ENCODE measurements at regions not wholly inside any gene's neighbourhood (a gene's known extent, or its start where the extent isn't known, plus 50 kb on each side); places are given as distances from the start of the nearest gene placed in this dataset.

DNA sequence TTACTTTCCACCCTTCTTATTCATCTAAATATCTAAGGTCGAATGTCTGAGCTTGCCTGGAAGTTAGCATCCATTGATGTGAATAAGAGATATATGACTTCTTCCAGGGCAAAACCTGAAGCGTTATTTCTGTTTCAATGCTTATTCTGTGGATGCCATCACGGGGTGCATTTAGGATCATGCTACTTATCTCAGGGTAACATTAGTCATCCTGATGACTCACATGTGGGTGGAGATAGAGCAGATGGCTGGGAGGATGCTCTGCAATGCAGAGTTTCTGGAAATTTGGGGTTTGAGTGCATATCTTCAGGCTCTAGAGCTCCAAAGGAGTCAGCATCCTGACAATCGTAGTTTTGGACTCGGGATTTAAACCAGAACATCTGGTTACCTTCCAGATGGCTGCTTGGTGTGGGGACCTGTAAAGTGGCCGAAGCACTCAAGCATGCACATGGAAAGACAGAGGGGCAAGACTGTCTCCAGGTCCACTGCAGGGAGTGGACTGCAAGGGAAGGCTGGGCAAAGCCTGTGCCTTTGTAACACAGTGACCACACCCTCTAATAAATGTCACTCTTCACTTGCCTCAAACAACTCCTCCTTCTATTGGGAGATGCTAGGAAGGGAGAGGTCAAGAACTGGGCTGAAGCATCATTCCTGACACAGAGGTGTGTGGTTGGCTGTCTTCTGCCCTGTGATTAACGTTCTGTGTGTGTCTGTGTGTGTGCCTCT lies 175.2 kb upstream of the SALL1 start:
- Mint-ChIP-seq H3K27me3 (ENCODE audit: low read depth, poor library complexity) (peaks cover 9% of the 10 kb centered on the region), H3K27ac (no peak overlapping the region), H3K9me3 (peaks cover 30% of the 10 kb centered on the region), H3K36me3 (ENCODE audit: low read depth) (peaks cover 25% of the 10 kb centered on the region), H3K4me3 (no peak overlapping the region), H3K4me1 (peaks cover 54% of the 10 kb centered on the region)
- no peak for TF ChIP-seq CTCF (IDR thresholded peaks at IDR 0.05)
- DNase-seq = no peak

DNA sequence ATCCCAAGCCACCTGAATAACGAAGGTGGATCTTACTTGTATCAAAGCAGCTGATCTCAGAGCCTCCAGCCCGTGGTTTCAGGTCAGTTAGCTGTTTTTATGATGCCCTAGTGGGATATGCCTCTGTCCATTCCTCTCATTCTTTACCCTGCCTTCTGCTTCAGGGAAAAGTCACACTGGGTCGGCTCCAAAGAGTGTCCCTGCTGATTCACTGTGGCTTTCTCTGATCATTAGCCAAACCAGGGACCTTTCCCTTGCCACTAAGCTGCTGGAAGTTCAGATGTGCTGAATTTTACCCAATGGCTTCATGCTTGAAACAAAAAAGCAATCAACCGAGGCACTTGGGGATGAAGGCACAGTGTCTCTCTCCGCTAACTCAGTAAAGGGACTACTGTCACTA lies 170.2 kb upstream of the SALL1 start:
- no peak overlapping the region for H3K27ac Mint-ChIP-seq
- peaks cover 5% of the 10 kb centered on the region for H3K27me3 Mint-ChIP-seq (ENCODE audit: low read depth, poor library complexity)
- peaks cover 40% of the 10 kb centered on the region for H3K4me1 Mint-ChIP-seq
- DNase-seq = no peak
- H3K9me3 Mint-ChIP-seq = no peaks in the 10 kb centered on the region
- no peak overlapping the region for H3K4me3 Mint-ChIP-seq
- peaks cover 22% of the 10 kb centered on the region for H3K36me3 Mint-ChIP-seq (ENCODE audit: low read depth)
- no peak for TF ChIP-seq CTCF (IDR thresholded peaks at IDR 0.05)

DNA sequence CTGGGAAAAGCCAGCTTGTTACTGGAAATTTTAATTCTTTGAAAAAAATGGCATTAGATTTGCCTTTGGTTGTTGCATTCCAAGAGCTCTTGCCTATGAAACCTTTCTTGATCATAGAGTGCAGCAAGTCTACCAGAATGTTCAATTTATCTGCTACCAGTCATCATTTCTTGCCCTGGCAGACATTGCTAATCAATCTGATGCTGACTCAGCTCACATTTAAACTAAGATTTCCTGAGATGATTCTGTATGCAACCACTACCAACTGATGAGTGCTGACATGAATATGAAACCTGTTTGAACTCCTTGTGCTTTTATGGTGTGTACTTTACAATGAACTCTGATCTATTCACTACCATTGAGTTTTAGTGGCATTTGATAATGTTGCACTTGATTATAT lies 166.5 kb upstream of the SALL1 start:
- peaks cover 19% of the 10 kb centered on the region for H3K4me1 Mint-ChIP-seq
- peaks cover 15% of the 10 kb centered on the region for H3K9me3 Mint-ChIP-seq
- no peaks in the 10 kb centered on the region for H3K27me3 Mint-ChIP-seq (ENCODE audit: low read depth, poor library complexity)
- H3K36me3 Mint-ChIP-seq (ENCODE audit: low read depth) = peaks cover 43% of the 10 kb centered on the region
- no peak for TF ChIP-seq CTCF (IDR thresholded peaks at IDR 0.05)
- H3K4me3 Mint-ChIP-seq = no peak overlapping the region
- H3K27ac Mint-ChIP-seq = no peak overlapping the region
- DNase-seq = no peak

- H3K9me3 Mint-ChIP-seq = peaks cover 25% of the 10 kb centered on the region
Observed at GRCh38 chr16:51313198-51313597, 162.1 kb upstream of the SALL1 start.

DNA sequence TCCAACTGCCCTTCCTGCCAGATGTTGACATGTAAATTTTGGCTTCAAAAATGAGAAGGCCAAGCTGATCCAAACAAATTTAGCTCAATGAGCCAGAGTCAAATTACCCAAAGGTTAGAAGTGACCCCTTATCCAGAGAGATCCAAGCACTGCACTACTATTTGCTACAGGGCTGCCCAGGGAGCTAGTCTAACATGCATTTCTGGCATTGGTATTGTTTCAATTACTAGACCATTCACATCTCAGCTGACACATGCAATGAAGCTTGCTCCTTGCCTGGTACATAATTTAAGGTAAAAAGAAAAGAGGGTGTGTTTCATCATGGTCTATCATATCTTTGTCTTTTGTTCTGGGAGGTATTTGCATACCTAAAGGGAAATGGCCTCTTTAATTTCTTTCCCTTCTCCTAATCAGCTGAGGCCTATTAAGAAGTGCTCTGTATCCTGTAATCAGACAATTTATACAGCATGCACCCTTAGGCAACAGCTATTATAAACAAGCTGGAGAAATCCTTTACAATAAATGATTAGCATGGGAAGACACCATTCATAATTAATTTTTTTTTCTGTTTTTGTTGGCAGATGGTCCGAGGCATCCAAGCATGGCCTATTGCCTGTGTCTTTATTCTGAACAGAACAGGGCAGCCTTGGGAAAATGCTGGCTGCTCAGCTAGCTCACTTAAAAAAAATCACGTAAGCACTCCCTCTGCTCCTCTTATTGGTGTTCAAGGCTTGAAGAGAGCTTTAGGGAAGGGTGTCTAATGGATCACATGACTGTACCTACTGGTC lies 161.5 kb upstream of the SALL1 start:
- no peak for DNase-seq
- TF ChIP-seq CTCF (IDR thresholded peaks at IDR 0.05) = no peak
- Mint-ChIP-seq H3K4me3 (no peak overlapping the region), H3K27me3 (ENCODE audit: low read depth, poor library complexity) (no peaks in the 10 kb centered on the region), H3K9me3 (peaks cover 25% of the 10 kb centered on the region), H3K36me3 (ENCODE audit: low read depth) (peaks cover 29% of the 10 kb centered on the region), H3K4me1 (peaks cover 9% of the 10 kb centered on the region), H3K27ac (no peak overlapping the region)

More at GRCh38 chr16:51313198-51313597, 162.1 kb upstream of the SALL1 start:
- H3K4me3 Mint-ChIP-seq = no peak overlapping the region
- no peak for TF ChIP-seq CTCF (IDR thresholded peaks at IDR 0.05)
- H3K27me3 Mint-ChIP-seq (ENCODE audit: low read depth, poor library complexity) = no peaks in the 10 kb centered on the region
- H3K36me3 Mint-ChIP-seq (ENCODE audit: low read depth) = peaks cover 34% of the 10 kb centered on the region
- peaks cover 9% of the 10 kb centered on the region for H3K4me1 Mint-ChIP-seq
- no peak overlapping the region for H3K27ac Mint-ChIP-seq
- no peak for DNase-seq
